Pancreas (tissue), 10 donors: ENCODE measurements at regions not wholly inside any gene's neighbourhood (a gene's known extent, or its start where the extent isn't known, plus 50 kb on each side); places are given as distances from the start of the nearest gene placed in this dataset.
A peak's percentile ranks its signal among the peaks of the same experiment; 100 is the strongest.

Source experiments
- ATAC-seq, 4 donors: fragments of 200-7000 bp; cut with Tn5 transposase; one replicate each; pipeline versions ENCODE4 v1.8.0 to v1.9.1; 2020; ENCODE audit warnings: mild to moderate bottlenecking in 4 of 4, moderate library complexity in 4 of 4
- DNase-seq, 6 donors: peaks; one replicate each; pipeline ENCODE4 v3.0.0-alpha.2; 2020
- FAIRE-seq: peaks from 2 replicates; lab custom pipeline; 2012; peaks lifted over from hg19 to GRCh38; lab: Jason Lieb, UNC
- H3K27ac ChIP-seq, 4 donors: fragments of 200-600 bp; sonication (generic); 1 replicate in 3 of 4; 2 replicates in 1 of 4; pipeline versions ENCODE4 v1.5.0 to v1.8.0; 2020
- H3K27me3 ChIP-seq, 4 donors: fragments of 200-600 bp; one replicate each; pipeline ENCODE4 v1.8.0; 2021
- H3K36me3 ChIP-seq, 3 donors: fragments of 200-600 bp; sonication (generic) in 1 of 3; one replicate each; pipeline versions ENCODE4 v1.5.0 to v1.8.0; 2020 to 2021
- H3K4me1 ChIP-seq, 3 donors: fragments of 200-600 bp; one replicate each; pipeline ENCODE4 v1.8.0; 2021
- H3K4me3 ChIP-seq, 4 donors: fragments of 200-600 bp; sonication (generic) in 2 of 4; one replicate each; pipeline versions ENCODE4 v1.5.0 to v1.8.0; 2020 to 2021
- H3K9me3 ChIP-seq, 4 donors: fragments of 200-600 bp; one replicate each; pipeline ENCODE4 v1.8.0; 2021
- WGBS, 2 donors: extraction: QIAGEN DNeasy Blood & Tissue Kit; methylation state at CpG; one replicate each; pipeline ENCODE4 v1.1.7; 2013; 5-methylcytosine and 5-hydroxymethylcytosine counted together
- intact Hi-C, 3 donors: fragments of 100-400 bp; cut with DNase I; formaldehyde crosslinking; loops; one replicate each; pipeline versions ENCODE4 v1.11.1 to v1.14.2; 2022
- TF ChIP-seq, protein P1 (sequence below), 4 donors: fragments of 200-600 bp; sonication (generic) in 3 of 4; IDR thresholded peaks; one replicate each; pipeline versions ENCODE4 v1.5.0 to v1.8.0; 2021; ENCODE audit warnings: antibody characterized with exemption in 4 of 4
- donor health status: healthy with polysubstance abuse.
- donor health status: DM: no; HTN: no; CAD: no; lungs with moderate emphysema.
- donor health status: DM: no; HTN: no; CAD: no.
- donor health status: control.
- donor health status: control.
- donor health status: Bipolar disorder and iron deficiency.
- donor health status: DM: yes; HTN: yes; CAD: no.
- donor health status: DM: no; HTN: no; CAD: no.
- donor health status: DM: no; HTN: no; CAD: no.
- donor health status: DM: yes; HTN: yes; CAD: no.

DNA sequence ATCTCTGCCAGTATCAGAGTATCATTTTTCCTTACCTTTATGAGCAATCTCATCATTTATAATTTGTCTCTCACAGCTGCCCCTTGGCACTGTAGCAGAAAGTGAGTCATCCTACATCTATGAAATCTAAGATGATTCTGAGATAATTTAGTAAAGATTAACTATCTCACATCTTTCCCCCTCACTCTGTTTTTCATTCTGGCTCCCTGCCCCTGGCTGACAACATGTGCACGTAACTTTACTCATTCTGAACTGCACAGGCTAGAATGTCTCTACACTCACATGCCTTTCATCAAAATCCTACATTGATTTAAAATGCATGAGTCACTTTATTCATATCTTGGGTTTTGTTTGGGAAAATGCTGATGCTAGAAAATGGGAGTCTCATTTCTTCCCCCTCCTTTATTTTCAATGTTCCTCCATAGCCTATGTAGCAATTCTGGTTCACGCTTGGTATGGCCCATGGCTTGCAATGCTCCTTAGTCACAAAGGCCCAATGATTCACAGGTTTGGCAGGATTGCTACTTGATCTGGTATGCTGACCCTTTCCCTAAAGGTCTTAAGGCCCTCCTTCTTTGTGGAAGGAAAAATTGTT lies 838.5 kb downstream of the TUSC7 start:
- no peaks in the 10 kb centered on the region for H3K4me1 ChIP-seq
- H3K9me3 ChIP-seq: no peaks in the 10 kb centered on the region
- H3K27me3 ChIP-seq: no peaks in the 10 kb centered on the region
- no peak overlapping the region for H3K27ac ChIP-seq
- FAIRE-seq (no peak), DNase-seq (no peak), ATAC-seq (peak in 2 of 4 donors; percentile 32 to 43)
- TF ChIP-seq, protein P1, sequence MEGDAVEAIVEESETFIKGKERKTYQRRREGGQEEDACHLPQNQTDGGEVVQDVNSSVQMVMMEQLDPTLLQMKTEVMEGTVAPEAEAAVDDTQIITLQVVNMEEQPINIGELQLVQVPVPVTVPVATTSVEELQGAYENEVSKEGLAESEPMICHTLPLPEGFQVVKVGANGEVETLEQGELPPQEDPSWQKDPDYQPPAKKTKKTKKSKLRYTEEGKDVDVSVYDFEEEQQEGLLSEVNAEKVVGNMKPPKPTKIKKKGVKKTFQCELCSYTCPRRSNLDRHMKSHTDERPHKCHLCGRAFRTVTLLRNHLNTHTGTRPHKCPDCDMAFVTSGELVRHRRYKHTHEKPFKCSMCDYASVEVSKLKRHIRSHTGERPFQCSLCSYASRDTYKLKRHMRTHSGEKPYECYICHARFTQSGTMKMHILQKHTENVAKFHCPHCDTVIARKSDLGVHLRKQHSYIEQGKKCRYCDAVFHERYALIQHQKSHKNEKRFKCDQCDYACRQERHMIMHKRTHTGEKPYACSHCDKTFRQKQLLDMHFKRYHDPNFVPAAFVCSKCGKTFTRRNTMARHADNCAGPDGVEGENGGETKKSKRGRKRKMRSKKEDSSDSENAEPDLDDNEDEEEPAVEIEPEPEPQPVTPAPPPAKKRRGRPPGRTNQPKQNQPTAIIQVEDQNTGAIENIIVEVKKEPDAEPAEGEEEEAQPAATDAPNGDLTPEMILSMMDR (IDR thresholded peaks at IDR 0.05): no peak
- 71 to 79% methylated on average over 2 of the region's 2 CpGs for WGBS, 2 donors
- no peak overlapping the region for H3K4me3 ChIP-seq
- intact Hi-C loops: no loop called here
- no peaks in the 10 kb centered on the region for H3K36me3 ChIP-seq

DNA sequence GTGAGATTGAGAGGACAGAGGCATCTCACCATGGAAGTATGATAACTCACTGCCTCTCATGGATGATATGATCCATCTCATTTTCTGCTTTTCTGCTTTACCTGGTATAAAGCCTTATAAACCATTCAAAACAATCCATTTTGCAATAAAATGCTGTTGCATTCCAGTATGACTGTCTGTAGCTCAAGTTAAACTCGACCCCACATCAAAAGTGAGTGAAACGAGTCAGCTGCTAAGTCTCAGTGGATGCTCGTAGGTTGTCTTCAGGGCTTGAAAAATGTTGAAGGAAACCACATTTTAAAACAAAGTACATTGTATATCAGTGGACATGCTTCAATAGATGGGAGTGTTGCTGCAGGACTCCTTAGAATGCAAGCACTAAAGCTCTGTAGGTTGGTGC lies 839.0 kb downstream of the TUSC7 start:
- no peak overlapping the region for H3K27ac ChIP-seq
- H3K4me1 ChIP-seq: no peaks in the 10 kb centered on the region
- FAIRE-seq: no peak
- TF ChIP-seq, protein P1 (IDR thresholded peaks at IDR 0.05): no peak
- no peaks in the 10 kb centered on the region for H3K27me3 ChIP-seq
- 69 to 77% methylated on average over 3 of the region's 3 CpGs for WGBS, 2 donors
- DNase-seq: no peak
- intact Hi-C loops: no loop called here
- H3K9me3 ChIP-seq: no peaks in the 10 kb centered on the region
- no peak for ATAC-seq
- no peaks in the 10 kb centered on the region for H3K36me3 ChIP-seq
- H3K4me3 ChIP-seq: no peak overlapping the region

DNA sequence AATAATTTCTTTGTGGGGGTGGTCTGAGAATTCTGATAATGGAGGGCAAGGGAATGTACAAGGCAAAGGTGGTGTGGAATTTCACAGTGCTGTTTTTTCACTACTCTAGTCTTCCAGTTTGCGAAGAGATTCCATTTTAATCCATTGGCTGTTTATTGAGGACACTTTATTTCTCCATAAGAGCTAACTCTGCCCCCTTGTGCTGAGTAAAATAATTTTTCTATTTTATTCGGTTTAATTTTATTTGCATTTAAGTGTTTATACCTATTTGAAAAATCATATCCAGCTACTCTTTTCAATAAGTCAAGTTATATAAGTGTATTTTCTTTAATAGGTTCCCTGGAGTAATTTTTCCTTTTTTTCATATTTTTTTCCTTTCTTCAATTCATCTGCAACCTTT lies 840.1 kb downstream of the TUSC7 start:
- FAIRE-seq (no peak), ATAC-seq (no peak), DNase-seq (no peak)
- Histone ChIP-seq H3K27me3 (peaks cover 0 to 4% (median 0%) of the 10 kb centered on the region in 4 donors), H3K27ac (no peak overlapping the region), H3K9me3 (no peaks in the 10 kb centered on the region), H3K36me3 (no peaks in the 10 kb centered on the region), H3K4me3 (no peak overlapping the region), H3K4me1 (no peaks in the 10 kb centered on the region)
- TF ChIP-seq, protein P1 (IDR thresholded peaks at IDR 0.05): no peak
- intact Hi-C loops: no loop called here
- WGBS, 2 donors: 68 to 74% methylated on average over 2 of the region's 2 CpGs

DNA sequence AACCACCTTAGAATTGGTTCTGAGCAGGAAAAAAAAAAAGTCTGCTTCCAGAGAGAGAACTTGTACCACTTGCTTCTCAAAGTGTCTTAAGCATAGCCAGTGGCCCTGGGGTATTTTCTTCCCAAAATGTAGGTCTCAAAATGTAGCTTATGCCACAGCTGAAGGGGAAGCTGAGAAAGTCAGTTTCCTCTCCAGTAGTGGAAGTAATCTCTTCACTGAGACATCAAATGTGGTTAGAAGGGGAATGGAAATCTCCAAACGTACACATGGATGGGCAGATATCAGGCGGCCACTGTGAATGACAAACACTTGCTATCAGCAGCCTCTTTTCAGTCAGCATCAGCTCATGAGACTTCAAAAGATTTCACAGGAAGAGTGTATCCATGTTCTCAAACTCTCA lies 841.2 kb downstream of the TUSC7 start:
- Histone ChIP-seq H3K36me3 (no peaks in the 10 kb centered on the region), H3K27ac (no peak overlapping the region), H3K4me3 (no peak overlapping the region), H3K4me1 (no peaks in the 10 kb centered on the region), H3K9me3 (no peaks in the 10 kb centered on the region), H3K27me3 (peaks cover 0 to 4% (median 0%) of the 10 kb centered on the region in 4 donors)
- DNase-seq: no peak
- no peak for FAIRE-seq
- intact Hi-C loops: no loop called here
- TF ChIP-seq, protein P1 (IDR thresholded peaks at IDR 0.05): no peak
- ATAC-seq: no peak
- WGBS, 2 donors: 73 to 84% methylated on average over 2 of the region's 2 CpGs

DNA sequence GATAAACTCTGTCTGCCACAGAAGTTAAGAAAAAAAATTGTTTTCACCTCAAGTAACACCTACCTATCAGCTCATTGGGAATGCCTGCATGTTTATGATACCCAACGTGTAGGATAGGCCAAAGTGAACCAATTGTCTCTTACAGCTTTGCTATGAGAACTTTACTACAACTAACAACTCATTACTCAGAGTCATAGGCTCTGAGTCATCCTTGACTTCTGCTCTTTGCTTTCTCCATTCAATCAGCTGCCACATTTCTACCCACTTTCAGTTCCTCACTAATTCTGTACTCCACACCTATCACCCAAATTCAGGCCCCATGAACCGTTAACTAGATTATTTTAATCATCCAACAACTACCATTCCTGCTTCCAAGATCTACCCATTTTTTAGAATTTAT lies 843.9 kb downstream of the TUSC7 start:
- H3K4me3 ChIP-seq: no peak overlapping the region
- no peak for DNase-seq
- no peaks in the 10 kb centered on the region for H3K9me3 ChIP-seq
- TF ChIP-seq, protein P1 (IDR thresholded peaks at IDR 0.05): no peak
- FAIRE-seq: no peak
- peaks cover 0 to 4% (median 0%) of the 10 kb centered on the region in 4 donors for H3K27me3 ChIP-seq
- no peak overlapping the region for H3K27ac ChIP-seq
- WGBS, 2 donors: 77 to 79% methylated on average over 2 of the region's 2 CpGs
- ATAC-seq: no peak
- H3K4me1 ChIP-seq: no peaks in the 10 kb centered on the region
- intact Hi-C loops: no loop called here
- no peaks in the 10 kb centered on the region for H3K36me3 ChIP-seq
